NT2/D1 (cell line): ENCODE measurements at regions not wholly inside any gene's neighbourhood (a gene's known extent, or its start where the extent isn't known, plus 50 kb on each side); places are given as distances from the start of the nearest gene placed in this dataset.

ENCODE experiments used
- SUZ12 ChIP-seq: IDR thresholded peaks from 2 replicates; pipeline ENCODE4 v1.6.1; 2011; ENCODE audit not compliant: insufficient read length, insufficient read depth; ENCODE audit errors: extremely low read depth
- YY1 ChIP-seq: IDR thresholded peaks from 2 replicates; pipeline ENCODE4 v1.6.1; 2011; ENCODE audit not compliant: insufficient read length, insufficient read depth
- ZNF274 ChIP-seq: IDR thresholded peaks from 2 replicates; pipeline ENCODE4 v1.6.1; 2011; ENCODE audit warnings: mild to moderate bottlenecking, low read depth, low read length

DNA sequence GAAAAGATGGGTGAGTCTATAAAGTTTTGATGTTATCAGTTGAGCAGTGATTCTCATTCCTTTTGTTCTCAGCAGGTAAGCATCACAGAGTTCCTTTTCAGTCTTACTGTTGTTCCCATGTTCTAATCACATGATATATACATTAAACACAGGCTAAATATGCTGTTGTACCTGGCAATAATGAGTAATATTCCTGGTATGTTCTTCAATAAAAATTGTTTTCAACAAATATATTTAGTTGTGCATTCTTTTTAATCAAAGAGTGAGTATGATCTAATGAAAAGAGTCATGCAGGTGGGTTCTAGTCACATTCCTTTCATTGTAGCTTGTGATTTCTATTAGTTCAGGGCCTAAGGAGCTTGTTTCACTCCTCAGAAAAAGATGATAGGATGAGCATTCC is 288.3 kb upstream of the NETO1 start:
- no peak for TF ChIP-seq YY1
- no peak for TF ChIP-seq ZNF274
- no peak for TF ChIP-seq SUZ12
